ENCODE measurements at regions not wholly inside any gene's neighbourhood (a gene's known extent, or its start where the extent isn't known, plus 50 kb on each side); places are given as distances from the start of the nearest gene placed in this dataset.

DNA sequence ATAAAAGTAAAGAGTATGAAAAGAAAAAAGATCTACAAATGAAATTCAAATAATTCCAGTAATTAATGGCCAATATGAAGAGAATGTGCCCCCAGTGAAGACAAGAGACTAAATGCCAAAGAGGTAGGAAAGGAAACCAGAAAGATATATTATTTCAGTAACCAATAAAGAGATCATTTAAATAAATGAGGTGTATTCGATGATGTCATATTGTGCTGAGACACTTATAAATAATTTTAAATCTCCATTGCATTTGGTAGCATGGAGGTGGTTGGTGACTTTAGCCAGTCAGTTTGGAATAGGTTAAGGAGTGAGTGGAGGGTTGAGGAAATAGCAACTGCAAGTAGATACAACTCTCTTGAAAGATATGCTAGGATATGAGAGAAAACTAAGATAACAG, 417.7 kb upstream of the PTGER4 start:
- H3K27me3 Mint-ChIP-seq (ENCODE audit: low read depth) = no peaks in the 10 kb centered on the region

More for the DNA sequence above, 417.7 kb upstream of the PTGER4 start:
- H3K18ac ChIP-seq (ENCODE audit: insufficient read length, low read depth, low read length) = no peak overlapping the region
- H2BK15ac ChIP-seq (ENCODE audit: low read depth, low read length) = no peak overlapping the region
- no peaks in the 10 kb centered on the region for H4K20me1 ChIP-seq (ENCODE audit: control insufficient read depth, insufficient read depth, insufficient read length)
- Mint-ChIP-seq H3K4me3 (no peak overlapping the region), H3K27ac (no peak overlapping the region), H3K36me3 (ENCODE audit: insufficient read depth in 1 of 3, low read depth in 3 of 3) (peaks cover 0 to 5% (median 0%) of the 10 kb centered on the region in 3 experiments; a peak in 2 of 7 replicates), H3K9me3 (peaks cover 2 to 5% of the 10 kb centered on the region in 2 experiments; a peak in 2 of 5 replicates), H3K4me1 (no peaks in the 10 kb centered on the region)
- H3T11ph ChIP-seq (ENCODE audit: low read length) = no peak overlapping the region
- H4K91ac ChIP-seq (ENCODE audit: insufficient read length, low read depth, low read length) = no peak overlapping the region
- no peak overlapping the region for H3K9ac ChIP-seq (ENCODE audit: extremely low read depth, insufficient read length, low read length)
- H2AK5ac ChIP-seq (ENCODE audit: insufficient read length, low read length) = no peak overlapping the region
- H3K9me3 ChIP-seq (ENCODE audit: control insufficient read depth, low read depth, low read length) = no peaks in the 10 kb centered on the region
- H3K4me1 ChIP-seq (ENCODE audit: insufficient read depth, low read length) = no peaks in the 10 kb centered on the region
- H3K23me2 ChIP-seq (ENCODE audit: insufficient read length, low read depth, low read length, poor library complexity, severe bottlenecking) = no peaks in the 10 kb centered on the region
- H2BK5ac ChIP-seq (ENCODE audit: insufficient read length, low read length) = no peak overlapping the region
- no peak overlapping the region for H4K8ac ChIP-seq (replicated peaks; ENCODE audit: insufficient read length, low read depth, low read length)
- H4K5ac ChIP-seq (ENCODE audit: insufficient read length, low read depth, low read length) = no peak overlapping the region
- H3K4me2 ChIP-seq (ENCODE audit: insufficient read depth, insufficient read length, low read length) = no peak overlapping the region
- no peaks in the 10 kb centered on the region for H3K79me1 ChIP-seq (ENCODE audit: insufficient read depth, low read depth, low read length, poor library complexity, severe bottlenecking)
- H3K27me3 ChIP-seq (ENCODE audit: insufficient read depth, low read length) = no peaks in the 10 kb centered on the region
- no peak overlapping the region for H3K56ac ChIP-seq (ENCODE audit: insufficient read length, low read depth, low read length)
- H2BK120ac ChIP-seq (ENCODE audit: low read depth, low read length, poor library complexity, severe bottlenecking) = no peak overlapping the region
- no peak overlapping the region for H3K27ac ChIP-seq (ENCODE audit: insufficient read length, low read depth, low read length)
- H2AFZ ChIP-seq (ENCODE audit: low read length) = no peak overlapping the region
- H2BK20ac ChIP-seq (ENCODE audit: low read depth, low read length, poor library complexity, severe bottlenecking) = no peak overlapping the region
- H2BK12ac ChIP-seq (ENCODE audit: insufficient read length, low read depth, low read length) = no peak overlapping the region
- H3K23ac ChIP-seq (ENCODE audit: insufficient read length, low read depth, low read length) = no peak overlapping the region
- no CpG with 5 or more reads among the region's 1 CpG for WGBS (ENCODE audit: extremely low coverage, insufficient read length, low lambda C conversion rate)
- DNase-seq = no peak
- TF ChIP-seq CTCF (conservative IDR thresholded peaks at IDR 0.05) = no peak
- H3K79me2 ChIP-seq (ENCODE audit: insufficient read depth, low read length) = no peaks in the 10 kb centered on the region
- H3K14ac ChIP-seq (ENCODE audit: insufficient read depth, low read length) = no peak overlapping the region
- H3K4ac ChIP-seq (ENCODE audit: low read depth, low read length) = no peak overlapping the region

Measured in H9 (cell line).